HCT116 (cell line): ENCODE measurements at regions not wholly inside any gene's neighbourhood (a gene's known extent, or its start where the extent isn't known, plus 50 kb on each side); places are given as distances from the start of the nearest gene placed in this dataset.

Experiments used
- EZH2 ChIP-seq: fragments of 200-600 bp; sonication (generic); IDR thresholded peaks from 2 replicates; pipeline ENCODE4 v1.6.1; 2017; ENCODE audit warnings: antibody characterized with exemption, mixed run types
- FOSL1 ChIP-seq: IDR thresholded peaks from 2 replicates; pipeline ENCODE4 v1.6.1; 2012; ENCODE audit warnings: low read depth
- MAX ChIP-seq: IDR thresholded peaks from 2 replicates; pipeline ENCODE4 v1.6.1; 2012
- YY1 ChIP-seq: IDR thresholded peaks from 2 replicates; pipeline ENCODE4 v1.6.1; 2011; ENCODE audit warnings: low read length, low read depth, moderate library complexity, mild to moderate bottlenecking; ENCODE audit not compliant: insufficient replicate concordance; ENCODE audit errors: extremely low read depth
- TF ChIP-seq, protein P1 (sequence below), 3 experiments: fragments of 200-600 bp in 1 of 3; sonication (generic) in 1 of 3; IDR thresholded peaks in 2 of 3; conservative IDR thresholded peaks in 1 of 3; 2 replicates each; pipeline ENCODE4 v1.5.1; 2012 to 2017; ENCODE audit warnings: low read depth in 2 of 3, low read length in 2 of 3, antibody characterized with exemption in 1 of 3, borderline replicate concordance in 1 of 3, control low read depth in 1 of 3, mild to moderate bottlenecking in 1 of 3, mixed read lengths in 1 of 3, mixed run types in 1 of 3, moderate library complexity in 1 of 3; ENCODE audit not compliant: insufficient read depth in 1 of 3

DNA sequence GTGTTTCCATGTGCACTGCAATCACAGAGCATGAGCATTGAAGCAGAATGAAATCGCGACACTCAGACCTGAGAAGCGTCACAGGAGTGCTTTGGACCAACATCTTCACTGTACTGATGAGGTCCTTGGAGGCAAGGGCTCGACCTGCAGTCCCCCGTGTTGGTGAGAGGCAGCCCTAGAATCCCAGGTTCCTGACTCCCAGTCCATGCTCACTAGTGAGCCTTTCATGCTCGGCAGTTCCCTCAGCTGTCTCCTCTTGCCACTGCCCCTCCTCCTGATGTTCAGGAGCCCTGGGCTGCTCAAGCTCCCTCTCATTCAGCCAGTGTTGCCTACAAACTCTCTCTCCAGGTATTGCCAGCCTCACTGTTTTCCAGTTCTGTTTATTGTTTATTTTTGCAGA, 291.4 kb downstream of the DYSF start:
- TF ChIP-seq, protein P1, sequence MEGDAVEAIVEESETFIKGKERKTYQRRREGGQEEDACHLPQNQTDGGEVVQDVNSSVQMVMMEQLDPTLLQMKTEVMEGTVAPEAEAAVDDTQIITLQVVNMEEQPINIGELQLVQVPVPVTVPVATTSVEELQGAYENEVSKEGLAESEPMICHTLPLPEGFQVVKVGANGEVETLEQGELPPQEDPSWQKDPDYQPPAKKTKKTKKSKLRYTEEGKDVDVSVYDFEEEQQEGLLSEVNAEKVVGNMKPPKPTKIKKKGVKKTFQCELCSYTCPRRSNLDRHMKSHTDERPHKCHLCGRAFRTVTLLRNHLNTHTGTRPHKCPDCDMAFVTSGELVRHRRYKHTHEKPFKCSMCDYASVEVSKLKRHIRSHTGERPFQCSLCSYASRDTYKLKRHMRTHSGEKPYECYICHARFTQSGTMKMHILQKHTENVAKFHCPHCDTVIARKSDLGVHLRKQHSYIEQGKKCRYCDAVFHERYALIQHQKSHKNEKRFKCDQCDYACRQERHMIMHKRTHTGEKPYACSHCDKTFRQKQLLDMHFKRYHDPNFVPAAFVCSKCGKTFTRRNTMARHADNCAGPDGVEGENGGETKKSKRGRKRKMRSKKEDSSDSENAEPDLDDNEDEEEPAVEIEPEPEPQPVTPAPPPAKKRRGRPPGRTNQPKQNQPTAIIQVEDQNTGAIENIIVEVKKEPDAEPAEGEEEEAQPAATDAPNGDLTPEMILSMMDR (IDR thresholded peaks at IDR 0.05 in 2 of 3, conservative IDR thresholded peaks at IDR 0.05 in 1 of 3; ENCODE audit: borderline replicate concordance in 1 of 3, insufficient read depth in 1 of 3, low read depth in 2 of 3, low read length in 2 of 3), result no peak
- TF ChIP-seq FOSL1 (no peak), MAX (no peak), YY1 (no peak), EZH2 (no peak)
